H1 (cell line): ENCODE measurements at regions not wholly inside any gene's neighbourhood (a gene's known extent, or its start where the extent isn't known, plus 50 kb on each side); places are given as distances from the start of the nearest gene placed in this dataset.

Experiments
- CTCF ChIA-PET: fragments of 300-600 bp; sonication (Branson Sonifier 250); formaldehyde crosslinking; loops from one replicate; lab custom pipeline; 2021; ENCODE audit not compliant: partially characterized antibody; lab: Charles Lee
- POLR2A ChIA-PET: fragments of 300-600 bp; sonication (Branson Sonifier 250); formaldehyde crosslinking; loops from one replicate; lab custom pipeline; 2021; ENCODE audit warnings: inconsistent platforms; ENCODE audit not compliant: partially characterized antibody; lab: Charles Lee
- DNase-seq, 2 experiments: peaks; one replicate each; pipeline versions ENCODE4 v3.0.0 to v3.0.0-alpha.2; 2010 to 2022; ENCODE audit warnings: low spot score in 2 of 2, low read depth in 1 of 2, mixed read lengths in 1 of 2
- FAIRE-seq: peaks from 2 replicates; lab custom pipeline; 2011; peaks lifted over from hg19 to GRCh38; lab: Jason Lieb, UNC
- H2AFZ ChIP-seq: 2 replicates; pipeline ENCODE4 v1.8.1; 2012; ENCODE audit warnings: low read length, inconsistent platforms
- H2AK5ac ChIP-seq: 2 replicates; pipeline ENCODE4 v1.6.1; 2013; ENCODE audit warnings: low read depth, low read length
- H2BK120ac ChIP-seq: replicated peaks from 2 replicates; pipeline ENCODE3; 2013; ENCODE audit warnings: low read depth, low read length, inconsistent platforms
- H2BK12ac ChIP-seq: 2 replicates; pipeline ENCODE4 v1.6.1; 2013; ENCODE audit warnings: low read depth, low read length
- H2BK15ac ChIP-seq: 2 replicates; pipeline ENCODE4 v1.6.1; 2013; ENCODE audit warnings: low read length
- H2BK20ac ChIP-seq: 2 replicates; pipeline ENCODE4 v1.6.1; 2013; ENCODE audit warnings: low read length
- H2BK5ac ChIP-seq: 2 replicates; pipeline ENCODE4 v1.6.1; 2013; ENCODE audit warnings: low read depth, low read length
- H3K14ac ChIP-seq: 2 replicates; pipeline ENCODE4 v1.6.1; 2013; ENCODE audit warnings: inconsistent platforms; ENCODE audit not compliant: insufficient read length
- H3K18ac ChIP-seq: 2 replicates; pipeline ENCODE4 v1.6.1; 2013; ENCODE audit warnings: low read length; ENCODE audit errors: extremely low read depth
- H3K23ac ChIP-seq: 2 replicates; pipeline ENCODE4 v1.6.1; 2013; ENCODE audit warnings: inconsistent platforms; ENCODE audit not compliant: insufficient read length
- H3K23me2 ChIP-seq: 2 replicates; pipeline ENCODE4 v1.6.1; 2013; ENCODE audit warnings: low read depth, low read length
- H3K27ac ChIP-seq: 2 replicates; pipeline ENCODE4 v1.6.1; 2011; ENCODE audit warnings: low read depth, low read length, inconsistent platforms
- H3K27me3 ChIP-seq, 4 experiments: replicated peaks in 1 of 4; 1 replicate in 1 of 4; 2 replicates in 3 of 4; pipeline versions ENCODE4 v1.6.1 to v1.8.1; 2011 to 2013; ENCODE audit warnings: low read length in 3 of 4, mild to moderate bottlenecking in 3 of 4, inconsistent platforms in 2 of 4, mixed read lengths in 2 of 4, moderate library complexity in 1 of 4; ENCODE audit not compliant: control insufficient read depth in 3 of 4, insufficient read depth in 3 of 4; ENCODE audit errors: extremely low read depth in 1 of 4
- H3K36me3 ChIP-seq, 4 experiments: 2 replicates each; pipeline versions ENCODE4 v1.6.1 to v1.8.1; 2011 to 2013; ENCODE audit warnings: mild to moderate bottlenecking in 4 of 4, low read length in 3 of 4, moderate library complexity in 2 of 4, control low read depth in 1 of 4, inconsistent platforms in 1 of 4; ENCODE audit not compliant: insufficient read depth in 4 of 4, control insufficient read depth in 2 of 4
- H3K4ac ChIP-seq: replicated peaks from 2 replicates; pipeline ENCODE3; 2013; ENCODE audit warnings: low read length, low read depth, mixed read lengths, inconsistent platforms; ENCODE audit not compliant: insufficient read length
- H3K4me1 ChIP-seq, 4 experiments: replicated peaks in 1 of 4; 1 replicate in 1 of 4; 2 replicates in 3 of 4; pipeline versions ENCODE4 v1.6.1 to v1.8.1; 2011 to 2013; ENCODE audit warnings: low read length in 3 of 4, inconsistent platforms in 2 of 4, mixed read lengths in 1 of 4; ENCODE audit not compliant: insufficient read depth in 4 of 4, control insufficient read depth in 3 of 4
- H3K4me2 ChIP-seq, 2 experiments: 2 replicates each; pipeline versions ENCODE4 v1.6.1 to v1.8.1; 2011 to 2013; ENCODE audit warnings: low read depth in 2 of 2, low read length in 2 of 2, control low read depth in 1 of 2, inconsistent platforms in 1 of 2, mild to moderate bottlenecking in 1 of 2; ENCODE audit not compliant: insufficient read depth in 1 of 2
- H3K4me3 ChIP-seq, 4 experiments: fragments of 200-600, 300-600 bp in 1 of 4; sonication (generic), shearing (Covaris generic), sonication (Bioruptor Twin) in 1 of 4; 2 replicates each; pipeline versions ENCODE4 v1.5.1 to v1.8.1; 2011 to 2016; ENCODE audit warnings: low read length in 4 of 4, low read depth in 3 of 4, control low read depth in 2 of 4, inconsistent platforms in 2 of 4, mild to moderate bottlenecking in 2 of 4, mixed read lengths in 1 of 4, moderate library complexity in 1 of 4; ENCODE audit not compliant: insufficient read depth in 2 of 4; ENCODE audit errors: extremely low read depth in 1 of 4
- H3K56ac ChIP-seq: replicated peaks from 2 replicates; pipeline ENCODE3; 2013; ENCODE audit warnings: low read depth, mild to moderate bottlenecking, mixed read lengths, low read length, inconsistent platforms; ENCODE audit not compliant: insufficient read length
- H3K79me1 ChIP-seq: 2 replicates; pipeline ENCODE4 v1.6.1; 2013; ENCODE audit warnings: low read depth, low read length, control low read depth
- H3K79me2 ChIP-seq, 2 experiments: 2 replicates each; pipeline versions ENCODE4 v1.6.1 to v1.8.1; 2012 to 2013; ENCODE audit warnings: low read length in 2 of 2, mild to moderate bottlenecking in 2 of 2, inconsistent platforms in 1 of 2; ENCODE audit not compliant: insufficient read depth in 2 of 2, control insufficient read depth in 1 of 2
- H3K9ac ChIP-seq, 4 experiments: replicated peaks in 1 of 4; 1 replicate in 1 of 4; 2 replicates in 3 of 4; pipeline versions ENCODE4 v1.6.1 to v1.8.1; 2011 to 2013; ENCODE audit warnings: low read depth in 3 of 4, low read length in 3 of 4, control low read depth in 2 of 4, mild to moderate bottlenecking in 2 of 4, moderate library complexity in 2 of 4, inconsistent platforms in 1 of 4; ENCODE audit errors: extremely low read depth in 1 of 4
- H3K9me3 ChIP-seq, 2 experiments: 2 replicates each; pipeline versions ENCODE4 v1.6.1 to v1.8.1; 2012 to 2013; ENCODE audit warnings: mild to moderate bottlenecking in 2 of 2, moderate library complexity in 2 of 2, control low read depth in 1 of 2, inconsistent platforms in 1 of 2, low read depth in 1 of 2, low read length in 1 of 2, mixed read lengths in 1 of 2; ENCODE audit not compliant: insufficient read depth in 2 of 2
- H4K20me1 ChIP-seq, 2 experiments: replicated peaks in 1 of 2; 2 replicates each; pipeline versions ENCODE3 to v1.8.1; 2011 to 2013; ENCODE audit warnings: inconsistent platforms in 2 of 2, low read length in 2 of 2, mild to moderate bottlenecking in 1 of 2; ENCODE audit not compliant: insufficient read depth in 2 of 2, control insufficient read depth in 1 of 2
- H4K5ac ChIP-seq: 2 replicates; pipeline ENCODE4 v1.6.1; 2013; ENCODE audit warnings: low read length, low read depth, mixed read lengths, inconsistent platforms; ENCODE audit not compliant: insufficient read length
- H4K8ac ChIP-seq: 2 replicates; pipeline ENCODE4 v1.8.0; 2013; ENCODE audit warnings: mild to moderate bottlenecking, moderate library complexity, low read length, inconsistent platforms; ENCODE audit not compliant: insufficient read depth; ENCODE audit errors: extremely low read depth
- H4K91ac ChIP-seq: replicated peaks from 2 replicates; pipeline ENCODE3; 2013; ENCODE audit warnings: low read length, mixed read lengths, inconsistent platforms; ENCODE audit not compliant: insufficient read length
- ATF2 ChIP-seq: IDR thresholded peaks from 2 replicates; pipeline ENCODE4 v1.6.1; 2012; ENCODE audit warnings: low read length, inconsistent platforms
- BACH1 ChIP-seq: IDR thresholded peaks from 2 replicates; pipeline ENCODE4 v1.6.1; 2012; ENCODE audit warnings: low read length, improper control_type of control experiment
- CEBPB ChIP-seq: IDR thresholded peaks from 2 replicates; pipeline ENCODE4 v1.6.1; 2012; ENCODE audit warnings: low read depth, low read length
- CTCF ChIP-seq, 3 experiments: IDR thresholded peaks; 1 replicate in 2 of 3; 2 replicates in 1 of 3; pipeline versions ENCODE4 v1.5.1 to v1.6.1; 2011; ENCODE audit warnings: low read length in 3 of 3, mild to moderate bottlenecking in 3 of 3, inconsistent platforms in 2 of 3, low read depth in 1 of 3, moderate library complexity in 1 of 3; ENCODE audit not compliant: insufficient read depth in 1 of 3; ENCODE audit errors: control extremely low read depth in 1 of 3
- GABPA ChIP-seq: IDR thresholded peaks from 2 replicates; pipeline ENCODE4 v1.6.1; 2011; ENCODE audit warnings: mild to moderate bottlenecking, low read length, moderate library complexity, borderline replicate concordance; ENCODE audit not compliant: insufficient read depth
- HDAC6 ChIP-seq: IDR thresholded peaks from one replicate; pipeline ENCODE4 v1.7.1; 2012; ENCODE audit warnings: low read depth, mild to moderate bottlenecking, inconsistent platforms, low read length, moderate library complexity
- KDM1A ChIP-seq: fragments of 200-600, 300-600 bp; sonication (generic); IDR thresholded peaks from 2 replicates; pipeline ENCODE4 v1.7.1; 2016; ENCODE audit warnings: mild to moderate bottlenecking, low read length, borderline replicate concordance
- NRF1 ChIP-seq: IDR thresholded peaks from 2 replicates; pipeline ENCODE4 v1.6.1; 2011; ENCODE audit warnings: mild to moderate bottlenecking, low read depth, low read length, improper control_type of control experiment
- POLR2AphosphoS5 ChIP-seq: IDR thresholded peaks from 2 replicates; pipeline ENCODE4 v1.6.1; 2011; ENCODE audit warnings: low read depth, low read length
- USF2 ChIP-seq: IDR thresholded peaks from 2 replicates; pipeline ENCODE4 v1.6.1; 2011; ENCODE audit warnings: low read length, improper control_type of control experiment
- WGBS, 2 experiments: shearing (Covaris generic) in 1 of 2; methylation state at CpG; one replicate each; pipeline versions ENCODE4 v1.1.6 to v1.1.7; 2013 to 2015; ENCODE audit warnings: low lambda C conversion rate in 2 of 2, mixed read lengths in 2 of 2, inconsistent platforms in 1 of 2, low coverage in 1 of 2, missing lambda C conversion rate in 1 of 2; ENCODE audit not compliant: insufficient replicate concordance in 2 of 2, insufficient coverage in 1 of 2, insufficient read length in 1 of 2; ENCODE audit errors: extremely low coverage in 1 of 2, missing lambda C conversion rate in 1 of 2; 5-methylcytosine and 5-hydroxymethylcytosine counted together

- Histone ChIP-seq H2BK12ac (no peak overlapping the region), H3K36me3 (no peaks in the 10 kb centered on the region), H3K18ac (no peak overlapping the region), H2BK5ac (no peak overlapping the region), H3K27me3 (no peaks in the 10 kb centered on the region), H3K9ac (no peak overlapping the region), H3K4me1 (no peaks in the 10 kb centered on the region), H3K23me2 (no peaks in the 10 kb centered on the region), H3K4ac (no peak overlapping the region), H3K23ac (no peak overlapping the region), H4K8ac (no peak overlapping the region), H3K56ac (no peak overlapping the region), H2AFZ (no peak overlapping the region), H2BK15ac (no peak overlapping the region), H3K27ac (no peak overlapping the region), H3K4me3 (no peak overlapping the region), H3K79me1 (no peaks in the 10 kb centered on the region), H3K14ac (no peak overlapping the region), H3K4me2 (no peak overlapping the region), H2BK20ac (no peak overlapping the region), H3K79me2 (no peaks in the 10 kb centered on the region), H4K5ac (no peak overlapping the region), H2AK5ac (no peak overlapping the region), H4K20me1 (no peaks in the 10 kb centered on the region), H2BK120ac (no peak overlapping the region), H3K9me3 (no peaks in the 10 kb centered on the region), H4K91ac (no peak overlapping the region)
- WGBS, 2 experiments = 91% methylated on average over 1 of the region's 1 CpG; no CpG with 5 or more reads in 1 of the 2 experiments
- DNase-seq = no peak
- FAIRE-seq = no peak
- ChIA-PET CTCF (no interaction called here), POLR2A (no interaction called here)
- TF ChIP-seq NRF1 = no peak
- TF ChIP-seq ATF2 = no peak
- no peak for TF ChIP-seq BACH1
- no peak for TF ChIP-seq KDM1A
- no peak for TF ChIP-seq CTCF (IDR thresholded peaks at IDR 0.05; ENCODE audit: control extremely low read depth in 1 of 3, insufficient read depth in 1 of 3, low read depth in 1 of 3, low read length in 3 of 3)
- no peak for TF ChIP-seq CEBPB
- TF ChIP-seq POLR2AphosphoS5 = no peak
- TF ChIP-seq GABPA = no peak
- no peak for TF ChIP-seq USF2
- TF ChIP-seq HDAC6 = no peak
Observed at GRCh38 chr1:221105578-221105977, 226.3 kb downstream of the HLX start.
